ENCODE measurements at regions not wholly inside any gene's neighbourhood (a gene's known extent, or its start where the extent isn't known, plus 50 kb on each side); places are given as distances from the start of the nearest gene placed in this dataset.

- TF ChIP-seq CTCF (IDR thresholded peaks at IDR 0.05; ENCODE audit: low read depth, low read length) (no peak), POLR2A (IDR thresholded peaks at IDR 0.05; ENCODE audit: extremely low read depth, insufficient read length) (no peak), MYC (IDR thresholded peaks at IDR 0.05; ENCODE audit: low read depth, low read length) (no peak), MAX (IDR thresholded peaks at IDR 0.05; ENCODE audit: low read depth, low read length) (no peak)
- DNase-seq (ENCODE audit: low read depth), result no peak
- no peak overlapping the region for H3K4me3 ChIP-seq (ENCODE audit: low read depth, low read length)
Measured at GRCh38 chr2:186060744-186061440, 322.3 kb downstream of the FSIP2 start.

GRCh38 chr2:186064507-186064906, 325.9 kb downstream of the FSIP2 start:
- H3K4me3 ChIP-seq (ENCODE audit: low read depth, low read length), result no peak overlapping the region
- TF ChIP-seq CTCF (IDR thresholded peaks at IDR 0.05; ENCODE audit: low read depth, low read length) (no peak), MAX (IDR thresholded peaks at IDR 0.05; ENCODE audit: low read depth, low read length) (no peak), POLR2A (IDR thresholded peaks at IDR 0.05; ENCODE audit: extremely low read depth, insufficient read length) (no peak), MYC (IDR thresholded peaks at IDR 0.05; ENCODE audit: low read depth, low read length) (no peak)
- peak; percentile 5 for DNase-seq (ENCODE audit: low read depth)

GRCh38 chr2:186065491-186065890, 326.9 kb downstream of the FSIP2 start:
- no peak for DNase-seq (ENCODE audit: low read depth)
- TF ChIP-seq MYC (IDR thresholded peaks at IDR 0.05; ENCODE audit: low read depth, low read length) (no peak), CTCF (IDR thresholded peaks at IDR 0.05; ENCODE audit: low read depth, low read length) (no peak), POLR2A (IDR thresholded peaks at IDR 0.05; ENCODE audit: extremely low read depth, insufficient read length) (no peak), MAX (IDR thresholded peaks at IDR 0.05; ENCODE audit: low read depth, low read length) (no peak)
- H3K4me3 ChIP-seq (ENCODE audit: low read depth, low read length), result no peak overlapping the region

- H3K4me3 ChIP-seq (ENCODE audit: low read depth, low read length), result no peak overlapping the region
- peak; percentile 29 for DNase-seq (ENCODE audit: low read depth)
- TF ChIP-seq MAX (IDR thresholded peaks at IDR 0.05; ENCODE audit: low read depth, low read length) (peak; percentile 83), CTCF (IDR thresholded peaks at IDR 0.05; ENCODE audit: low read depth, low read length) (no peak), MYC (IDR thresholded peaks at IDR 0.05; ENCODE audit: low read depth, low read length) (peak; percentile 81)
Measured at GRCh38 chr2:186068139-186068801, 329.7 kb downstream of the FSIP2 start.

- H3K4me3 ChIP-seq (ENCODE audit: low read depth, low read length), result no peak overlapping the region
- TF ChIP-seq POLR2A (IDR thresholded peaks at IDR 0.05; ENCODE audit: extremely low read depth, insufficient read length) (no peak), MAX (IDR thresholded peaks at IDR 0.05; ENCODE audit: low read depth, low read length) (no peak), CTCF (IDR thresholded peaks at IDR 0.05; ENCODE audit: low read depth, low read length) (no peak), MYC (IDR thresholded peaks at IDR 0.05; ENCODE audit: low read depth, low read length) (no peak)
- DNase-seq (ENCODE audit: low read depth), result no peak
Measured at GRCh38 chr2:186069676-186070075, 331.1 kb downstream of the FSIP2 start.
